ENCODE measurements at regions not wholly inside any gene's neighbourhood (a gene's known extent, or its start where the extent isn't known, plus 50 kb on each side); places are given as distances from the start of the nearest gene placed in this dataset.

GRCh38 chr16:52229471-52229870 is 317.5 kb downstream of the TOX3 start:
- TF ChIP-seq, protein P1, sequence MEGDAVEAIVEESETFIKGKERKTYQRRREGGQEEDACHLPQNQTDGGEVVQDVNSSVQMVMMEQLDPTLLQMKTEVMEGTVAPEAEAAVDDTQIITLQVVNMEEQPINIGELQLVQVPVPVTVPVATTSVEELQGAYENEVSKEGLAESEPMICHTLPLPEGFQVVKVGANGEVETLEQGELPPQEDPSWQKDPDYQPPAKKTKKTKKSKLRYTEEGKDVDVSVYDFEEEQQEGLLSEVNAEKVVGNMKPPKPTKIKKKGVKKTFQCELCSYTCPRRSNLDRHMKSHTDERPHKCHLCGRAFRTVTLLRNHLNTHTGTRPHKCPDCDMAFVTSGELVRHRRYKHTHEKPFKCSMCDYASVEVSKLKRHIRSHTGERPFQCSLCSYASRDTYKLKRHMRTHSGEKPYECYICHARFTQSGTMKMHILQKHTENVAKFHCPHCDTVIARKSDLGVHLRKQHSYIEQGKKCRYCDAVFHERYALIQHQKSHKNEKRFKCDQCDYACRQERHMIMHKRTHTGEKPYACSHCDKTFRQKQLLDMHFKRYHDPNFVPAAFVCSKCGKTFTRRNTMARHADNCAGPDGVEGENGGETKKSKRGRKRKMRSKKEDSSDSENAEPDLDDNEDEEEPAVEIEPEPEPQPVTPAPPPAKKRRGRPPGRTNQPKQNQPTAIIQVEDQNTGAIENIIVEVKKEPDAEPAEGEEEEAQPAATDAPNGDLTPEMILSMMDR (IDR thresholded peaks at IDR 0.05): no peak

GRCh38 chr16:52227851-52228250 is 319.1 kb downstream of the TOX3 start:
- no peak for ATAC-seq
- H3K27ac ChIP-seq: no peak overlapping the region
- TF ChIP-seq, protein P1 (IDR thresholded peaks at IDR 0.05): no peak
- no peaks in the 10 kb centered on the region for H3K9me3 ChIP-seq
- H3K4me3 ChIP-seq: no peak overlapping the region
- H3K36me3 ChIP-seq: no peaks in the 10 kb centered on the region
- no peaks in the 10 kb centered on the region for H3K4me1 ChIP-seq
- DNase-seq: no peak
- intact Hi-C loops (cut with DNase I): no loop called here
- no peaks in the 10 kb centered on the region for H3K27me3 ChIP-seq

More at GRCh38 chr16:52229471-52229870, 317.5 kb downstream of the TOX3 start:
- DNase-seq (no peak), ATAC-seq (no peak)
- Histone ChIP-seq H3K27me3 (no peaks in the 10 kb centered on the region), H3K27ac (no peak overlapping the region), H3K9me3 (no peaks in the 10 kb centered on the region), H3K4me3 (no peak overlapping the region), H3K36me3 (no peaks in the 10 kb centered on the region), H3K4me1 (no peaks in the 10 kb centered on the region)
- intact Hi-C loops (cut with DNase I): no loop called here

- TF ChIP-seq, protein P1 (IDR thresholded peaks at IDR 0.05): no peak
- no peaks in the 10 kb centered on the region for H3K9me3 ChIP-seq
- ATAC-seq (no peak), DNase-seq (no peak)
- H3K27ac ChIP-seq: no peak overlapping the region
- intact Hi-C loops (cut with DNase I): no loop called here
- H3K27me3 ChIP-seq: no peaks in the 10 kb centered on the region
- no peak overlapping the region for H3K4me3 ChIP-seq
- no peaks in the 10 kb centered on the region for H3K36me3 ChIP-seq
- H3K4me1 ChIP-seq: no peaks in the 10 kb centered on the region
Measured at GRCh38 chr16:52212841-52213240, 334.1 kb downstream of the TOX3 start.

- H3K9me3 ChIP-seq: no peaks in the 10 kb centered on the region
- H3K4me1 ChIP-seq: no peaks in the 10 kb centered on the region
- DNase-seq (no peak), ATAC-seq (no peak)
- H3K4me3 ChIP-seq: no peak overlapping the region
- TF ChIP-seq, protein P1 (IDR thresholded peaks at IDR 0.05): no peak
- no peak overlapping the region for H3K27ac ChIP-seq
- no peaks in the 10 kb centered on the region for H3K36me3 ChIP-seq
- intact Hi-C loops (cut with DNase I): no loop called here
- H3K27me3 ChIP-seq: no peaks in the 10 kb centered on the region
Measured at GRCh38 chr16:52209227-52209626, 337.7 kb downstream of the TOX3 start.

DNA sequence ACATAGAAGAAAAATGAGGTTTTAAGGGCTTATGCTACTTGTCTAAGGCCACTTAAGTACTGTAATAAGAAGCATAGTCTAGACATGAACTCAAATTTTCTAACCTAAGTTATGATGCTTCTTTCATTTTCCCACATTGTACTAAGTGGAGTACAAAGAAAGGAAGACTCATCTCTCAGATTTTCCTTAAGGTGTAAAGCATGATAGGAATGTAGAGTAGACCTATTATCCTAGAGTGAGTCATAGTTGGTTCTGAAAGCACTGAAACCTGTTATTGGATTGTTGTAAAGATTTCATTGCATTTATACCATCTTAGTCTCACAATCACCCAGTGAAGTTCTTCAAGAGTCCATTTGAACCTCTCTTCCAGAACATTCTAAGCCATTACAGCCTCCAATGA is 343.8 kb downstream of the TOX3 start:
- Histone ChIP-seq H3K27me3 (no peaks in the 10 kb centered on the region), H3K9me3 (no peaks in the 10 kb centered on the region), H3K4me1 (no peaks in the 10 kb centered on the region), H3K27ac (no peak overlapping the region), H3K36me3 (no peaks in the 10 kb centered on the region), H3K4me3 (no peak overlapping the region)
- intact Hi-C loops (cut with DNase I): no loop called here
- TF ChIP-seq, protein P1 (IDR thresholded peaks at IDR 0.05): no peak
- ATAC-seq (peak; percentile 32), DNase-seq (no peak)
